22Rv1 (cell line): ENCODE measurements at regions not wholly inside any gene's neighbourhood (a gene's known extent, or its start where the extent isn't known, plus 50 kb on each side); places are given as distances from the start of the nearest gene placed in this dataset.

Source experiments
- CTCF ChIP-seq: fragments of 450-650 bp; IDR thresholded peaks from 2 replicates; pipeline ENCODE4 v1.5.1; 2017; ENCODE audit warnings: mild to moderate bottlenecking
- ZFX ChIP-seq: fragments of 450-650 bp; IDR thresholded peaks from 2 replicates; pipeline ENCODE4 v1.6.1; 2017; ENCODE audit warnings: antibody characterized with exemption, borderline replicate concordance

- TF ChIP-seq CTCF, result no peak
- TF ChIP-seq ZFX, result no peak
These were observed 75.6 kb upstream of the RXFP1 start for GRCh38 chr4:158446106-158446505.
